GM19240 (cell line): ENCODE measurements at regions not wholly inside any gene's neighbourhood (a gene's known extent, or its start where the extent isn't known, plus 50 kb on each side); places are given as distances from the start of the nearest gene placed in this dataset.
"Not testable (repeated sequence)": the region's sequence is repeated elsewhere in the genome, so short reads cannot be mapped to it uniquely, and the experiment has no call there.

Experiments
- DNase-seq: peaks from one replicate; pipeline ENCODE4 v3.0.0; 2011; ENCODE audit warnings: low spot score; ENCODE audit not compliant: insufficient read length

GRCh38 chr2:5203134-5203755 is 488.9 kb upstream of the SOX11 start:
- no peak for DNase-seq

DNA sequence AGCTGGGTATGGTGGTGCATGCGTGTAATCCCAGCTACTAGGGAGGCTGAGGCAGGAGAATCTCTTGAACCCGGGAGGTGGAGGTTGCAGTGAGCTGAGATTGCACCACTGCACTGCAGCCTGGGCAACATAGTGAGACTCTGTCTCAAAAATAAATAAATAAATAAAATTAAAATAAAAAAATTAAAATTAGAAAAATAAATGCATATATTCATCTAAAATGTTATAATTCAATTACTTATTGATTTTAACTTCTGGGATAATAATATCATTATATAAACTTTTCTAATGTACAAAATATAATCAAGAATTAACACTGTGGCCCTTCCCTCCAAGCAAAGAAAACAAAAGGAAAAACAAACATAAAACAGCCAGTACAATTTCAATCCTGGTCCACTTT is 485.4 kb upstream of the SOX11 start:
- DNase-seq, result not testable (repeated sequence)

GRCh38 chr2:5215989-5216607 is 476.1 kb upstream of the SOX11 start:
- DNase-seq, result no peak

- no peak for DNase-seq
Observed at GRCh38 chr2:5227062-5227699, 465.0 kb upstream of the SOX11 start.

DNA sequence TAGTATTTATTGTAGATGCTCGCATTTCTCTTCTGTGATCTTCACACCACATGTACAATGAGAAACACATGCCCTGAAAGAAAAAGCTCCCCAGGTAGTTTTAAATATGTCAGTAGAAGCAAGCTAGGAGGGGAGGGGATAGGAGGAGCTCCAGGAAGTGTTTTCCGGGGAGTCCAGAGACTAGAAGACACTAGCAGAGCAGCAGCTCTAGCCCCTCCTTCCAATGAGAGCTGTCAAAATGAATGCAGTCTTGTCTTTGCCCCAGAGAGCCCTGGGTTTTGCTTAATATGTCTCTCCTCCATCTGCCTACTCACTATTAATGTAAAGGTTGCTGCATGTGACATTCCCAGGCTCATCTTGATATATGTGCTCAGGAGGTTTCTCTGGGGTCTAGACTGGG is 462.6 kb upstream of the SOX11 start:
- no peak for DNase-seq

GRCh38 chr2:5230444-5230843 is 461.7 kb upstream of the SOX11 start:
- no peak for DNase-seq

- no peak for DNase-seq
Observed at GRCh38 chr2:5230855-5231254, 461.3 kb upstream of the SOX11 start.

DNA sequence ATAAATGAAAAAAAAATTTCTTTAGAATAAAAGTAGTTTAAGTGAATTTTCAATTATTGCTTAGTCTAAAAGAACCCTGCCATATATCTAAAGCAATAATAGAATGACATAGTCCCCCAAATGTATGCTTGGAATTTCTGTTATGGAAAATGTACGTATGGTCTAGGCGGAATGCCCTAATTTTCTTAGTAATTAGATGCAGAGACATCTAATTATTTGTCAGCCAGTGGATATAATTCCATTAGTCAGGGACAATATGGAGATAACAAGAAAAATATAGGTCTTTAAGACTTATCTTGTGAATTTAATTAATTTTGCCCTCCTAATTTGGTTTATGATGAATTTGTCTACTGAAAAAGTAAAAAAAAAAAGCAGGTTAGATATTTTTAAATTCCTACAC is 460.9 kb upstream of the SOX11 start:
- DNase-seq, result no peak

DNA sequence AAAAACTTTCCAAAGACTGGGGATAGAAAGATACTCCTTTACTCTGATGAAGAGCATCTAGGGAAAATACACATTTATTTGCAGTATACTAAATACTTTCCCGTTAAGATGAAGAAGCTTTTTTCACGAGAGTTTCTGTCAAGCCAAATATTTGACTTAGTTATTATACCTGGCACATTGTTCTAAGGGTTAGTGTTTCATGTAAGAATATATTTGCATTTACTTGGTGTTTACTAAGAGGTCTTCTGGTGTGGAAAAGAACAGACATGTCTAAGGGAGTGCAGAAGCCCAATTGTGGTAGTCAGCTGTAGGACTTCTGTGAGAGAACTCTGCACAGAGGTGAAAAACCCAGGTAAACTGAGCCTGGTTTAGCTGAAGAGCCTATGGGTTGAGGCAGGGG is 457.6 kb upstream of the SOX11 start:
- no peak for DNase-seq

DNA sequence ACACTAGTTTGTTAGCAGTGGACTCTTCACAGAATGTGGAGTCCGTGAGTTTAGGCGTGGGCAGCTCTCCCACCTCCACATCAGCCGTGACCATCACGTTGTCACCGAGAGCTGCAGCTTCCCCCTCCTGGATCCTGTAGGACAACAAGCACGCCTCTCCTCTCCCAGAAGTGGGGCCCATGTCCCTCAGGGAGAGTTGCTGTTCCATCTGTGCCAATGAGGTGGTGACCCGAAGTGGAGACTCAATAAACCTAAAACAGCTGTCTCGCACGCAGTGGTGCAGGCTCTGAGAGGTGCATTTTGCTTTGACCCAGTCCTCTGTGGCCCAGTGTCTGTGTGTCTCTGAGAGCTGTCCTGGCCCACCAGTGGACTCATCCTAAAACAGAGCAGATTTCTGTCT is 456.5 kb upstream of the SOX11 start:
- no peak for DNase-seq

GRCh38 chr2:5236249-5236648 is 455.9 kb upstream of the SOX11 start:
- DNase-seq, result no peak

- DNase-seq, result no peak
Observed at GRCh38 chr2:5242751-5243150, 449.4 kb upstream of the SOX11 start.

DNA sequence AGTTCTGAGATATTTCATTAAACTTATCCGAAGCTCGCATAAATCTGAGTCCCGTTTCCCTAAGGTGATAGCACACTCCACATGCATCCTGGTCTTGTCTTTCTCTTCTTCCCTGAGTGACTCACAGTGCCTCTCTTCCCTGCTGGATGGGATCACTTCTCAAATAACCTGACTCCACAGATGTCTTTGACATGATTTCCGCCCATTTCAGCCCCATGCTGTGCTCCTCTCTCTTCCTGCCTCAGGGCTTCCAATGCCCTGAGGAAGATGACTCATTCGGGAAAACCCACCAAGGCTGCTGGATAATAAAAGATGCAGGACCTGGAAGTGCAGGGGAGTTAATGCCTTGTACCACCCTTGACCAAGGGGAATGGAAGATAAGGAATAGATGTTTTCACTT is 441.7 kb upstream of the SOX11 start:
- no peak for DNase-seq

DNA sequence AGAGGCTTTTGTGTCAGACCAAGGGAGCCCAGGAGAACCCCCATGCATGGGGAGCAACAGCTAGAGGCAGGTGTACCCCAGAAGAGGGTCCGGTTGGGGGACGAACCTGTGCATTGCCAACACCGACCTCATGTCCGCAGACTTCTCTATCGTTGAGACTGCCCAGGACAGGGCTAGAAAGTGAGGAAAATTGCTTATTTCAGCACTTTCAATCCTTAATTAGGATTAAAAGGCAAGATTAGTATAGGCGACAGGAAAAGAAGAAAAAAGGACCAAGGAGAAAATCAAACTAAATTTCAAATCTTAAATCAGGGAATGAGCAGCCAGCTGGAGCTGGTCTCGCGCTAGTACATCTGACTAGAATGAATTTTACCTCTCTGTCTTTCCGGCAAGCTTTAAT is 438.9 kb upstream of the SOX11 start:
- DNase-seq, result no peak

DNA sequence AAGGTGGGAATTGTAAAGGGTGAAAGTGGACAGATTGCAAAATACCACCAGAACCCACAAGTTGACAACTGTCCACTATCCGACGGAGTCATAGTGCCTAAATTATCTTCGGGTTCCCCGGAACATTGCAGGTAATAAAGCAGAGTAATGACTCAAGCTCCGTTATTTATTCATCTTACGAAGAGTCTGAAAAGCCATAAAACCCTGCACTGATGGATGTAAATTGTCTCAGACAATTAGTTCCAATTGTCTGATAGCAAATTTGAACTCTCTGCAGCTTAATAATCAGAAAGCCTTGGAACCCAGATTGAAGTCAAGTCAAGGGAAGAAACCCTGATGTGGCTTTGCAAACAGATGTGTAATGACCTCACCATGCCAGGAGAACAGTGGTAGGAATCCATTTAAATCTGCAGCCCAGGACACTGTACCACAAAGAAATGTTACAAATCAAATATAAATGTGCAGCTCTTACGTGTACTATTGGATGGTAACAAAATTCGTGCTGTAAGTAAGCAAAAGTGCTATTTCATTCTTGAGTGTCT is 437.3 kb upstream of the SOX11 start:
- DNase-seq, result no peak

- DNase-seq, result no peak
Observed at GRCh38 chr2:5263291-5263690, 428.9 kb upstream of the SOX11 start.

- no peak for DNase-seq
Observed at GRCh38 chr2:5264361-5264760, 427.8 kb upstream of the SOX11 start.

GRCh38 chr2:5285061-5285460 is 407.1 kb upstream of the SOX11 start:
- DNase-seq, result no peak

DNA sequence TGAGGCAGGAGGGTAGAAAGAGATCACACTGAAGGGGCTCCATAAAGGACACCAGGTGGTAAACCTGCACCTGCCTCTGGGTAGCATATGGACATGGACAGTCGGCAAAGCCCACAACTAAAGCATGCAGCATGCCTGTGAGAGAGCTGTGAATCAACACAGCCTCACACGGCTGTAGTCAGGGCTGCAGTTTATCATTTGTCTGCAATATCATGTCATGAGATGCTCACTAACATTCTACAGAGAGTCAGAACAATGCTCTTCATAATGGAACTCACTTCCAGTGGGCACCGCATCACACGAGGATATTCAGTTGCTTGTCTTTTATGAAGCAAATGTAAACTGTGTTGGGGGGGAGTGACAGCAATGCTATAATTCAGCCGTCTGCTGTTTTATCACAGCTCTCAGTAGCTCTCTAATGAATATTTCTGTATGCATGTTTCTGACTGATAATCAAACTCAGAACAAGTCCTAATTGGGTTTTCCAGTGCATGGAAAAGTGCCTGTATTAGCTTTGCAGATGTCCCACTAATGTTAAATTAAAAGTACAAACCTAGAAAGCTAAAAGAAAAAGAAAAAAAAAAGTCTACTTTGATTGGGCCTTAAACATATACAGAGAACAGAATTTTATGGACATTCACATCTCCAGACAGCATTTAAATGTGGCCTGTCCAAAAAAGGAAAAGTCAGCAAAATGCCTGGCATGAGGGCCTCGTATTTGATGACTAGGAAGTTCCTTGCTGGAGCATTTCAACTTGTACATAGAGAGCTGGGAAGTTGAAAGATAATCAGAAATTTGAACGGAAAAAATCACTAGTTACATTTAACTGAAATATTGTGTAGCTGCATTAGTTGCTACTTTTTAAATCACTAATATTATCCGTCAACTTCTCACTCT is 406.1 kb upstream of the SOX11 start:
- DNase-seq, result no peak

DNA sequence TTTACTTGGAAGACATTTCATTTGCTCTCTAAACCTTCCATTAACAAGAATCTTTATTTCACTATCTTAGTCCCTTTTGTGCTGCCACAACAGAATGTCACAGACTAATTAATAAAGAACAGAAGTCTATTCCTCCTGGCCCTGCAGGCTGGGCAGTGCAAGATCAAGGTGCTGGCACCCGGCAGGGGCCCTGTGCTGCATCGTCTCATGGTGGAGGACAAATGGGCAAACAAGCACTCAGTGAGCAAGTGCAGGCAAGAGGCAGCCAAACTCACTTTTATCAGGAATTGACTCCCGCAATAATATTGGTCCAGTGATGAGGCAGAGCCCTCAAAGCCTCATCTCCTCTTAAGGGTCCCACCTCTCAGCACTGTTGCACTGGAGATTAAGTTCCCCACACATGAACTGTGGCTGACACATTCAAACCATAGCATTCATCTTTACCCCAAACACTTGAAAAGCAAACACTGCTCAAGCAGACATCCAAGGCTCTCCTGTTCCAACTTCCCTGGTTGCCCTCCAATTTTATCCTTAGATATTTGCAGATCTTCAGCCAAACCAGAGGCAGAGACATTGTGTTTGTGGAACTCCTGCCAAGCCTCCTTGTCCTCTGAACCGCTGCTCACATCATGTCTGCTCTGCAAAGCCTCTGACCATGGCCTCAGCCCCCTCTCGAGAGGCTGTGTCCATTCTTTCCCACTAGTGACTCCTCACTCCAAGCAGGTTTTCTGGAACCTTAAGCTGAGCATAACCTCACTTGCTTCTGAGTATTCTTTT is 404.4 kb upstream of the SOX11 start:
- DNase-seq, result no peak
